ENCODE measurements at regions not wholly inside any gene's neighbourhood (a gene's known extent, or its start where the extent isn't known, plus 50 kb on each side); places are given as distances from the start of the nearest gene placed in this dataset.
"Not testable (repeated sequence)": the region's sequence is repeated elsewhere in the genome, so short reads cannot be mapped to it uniquely, and the experiment has no call there.

DNA sequence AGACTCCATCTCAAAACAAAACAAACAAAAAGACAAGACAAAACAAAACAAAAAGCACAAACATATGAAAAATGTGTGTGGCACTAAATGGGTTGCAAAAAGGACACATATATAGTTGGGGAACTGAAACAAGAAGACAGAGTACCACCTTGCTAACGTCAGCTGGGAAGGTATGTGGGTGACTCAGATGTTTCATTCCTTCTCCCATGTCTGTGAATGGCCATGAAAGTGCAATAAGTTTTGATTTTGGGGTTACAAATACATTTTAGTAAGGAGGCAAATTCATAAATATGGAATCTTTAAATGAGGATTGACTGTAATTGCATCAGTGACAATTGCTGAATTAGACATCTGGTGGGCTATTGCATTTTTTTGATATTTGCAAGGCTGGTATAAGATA, 81.6 kb upstream of the KLF4 start:
- no peak for DNase-seq

DNA sequence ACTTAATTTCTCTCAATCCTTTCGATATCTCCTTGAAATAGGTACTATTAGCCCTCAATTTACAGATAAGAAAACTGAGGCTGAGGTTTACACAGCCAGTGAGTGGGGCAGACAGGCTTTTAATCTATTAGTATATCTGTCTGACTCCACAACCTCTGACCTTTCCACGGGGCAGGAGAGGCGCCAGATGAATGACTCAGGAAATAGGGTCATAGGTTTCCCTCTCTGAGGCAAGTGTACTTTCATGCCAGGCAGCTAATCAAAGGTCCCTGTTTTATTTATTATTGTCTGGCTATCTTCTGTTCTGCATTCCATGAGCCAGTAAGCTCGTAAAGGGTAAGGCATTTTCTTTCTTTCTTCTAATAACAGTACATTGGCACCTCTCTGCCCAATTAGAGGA, 79.6 kb upstream of the KLF4 start:
- no peak for DNase-seq

DNA sequence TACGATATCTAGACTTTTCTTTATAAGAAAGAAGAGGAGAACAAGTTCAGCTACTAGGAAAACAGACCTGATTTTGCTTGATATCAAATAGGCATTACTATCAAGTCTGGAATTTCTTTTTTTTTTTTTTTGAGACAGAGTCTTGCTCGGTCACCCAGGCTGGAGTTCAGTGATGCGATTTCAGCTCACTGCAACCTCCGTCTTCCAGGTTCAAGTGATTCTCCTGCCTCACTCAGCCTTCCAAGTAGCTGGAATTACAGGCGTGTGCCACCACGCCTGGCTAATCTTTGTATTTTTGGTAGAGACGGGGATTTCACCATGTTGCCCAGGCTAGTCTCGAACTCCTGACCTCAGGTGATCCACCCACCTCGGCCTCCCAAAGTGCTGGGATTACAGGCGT, 78.8 kb upstream of the KLF4 start:
- DNase-seq = not testable (repeated sequence)

DNA sequence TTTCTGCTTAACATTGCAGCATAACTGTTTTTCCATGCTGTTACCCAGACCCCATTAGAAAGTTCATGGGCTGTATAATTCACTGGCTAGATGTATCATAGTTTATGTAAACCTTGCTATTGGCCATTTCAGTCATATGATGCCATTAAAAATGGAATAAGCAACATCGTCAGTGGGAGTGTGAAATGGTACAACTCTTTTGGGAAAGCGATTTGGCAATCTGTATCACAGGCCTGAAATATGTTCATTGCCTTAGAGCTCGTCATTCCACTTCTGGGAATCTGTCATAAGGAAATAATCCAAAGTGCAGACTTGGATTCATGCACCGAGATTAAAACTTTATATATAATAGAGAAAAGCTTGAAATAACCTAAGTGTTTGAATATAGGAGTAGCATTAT, 77.9 kb upstream of the KLF4 start:
- no peak for DNase-seq

DNA sequence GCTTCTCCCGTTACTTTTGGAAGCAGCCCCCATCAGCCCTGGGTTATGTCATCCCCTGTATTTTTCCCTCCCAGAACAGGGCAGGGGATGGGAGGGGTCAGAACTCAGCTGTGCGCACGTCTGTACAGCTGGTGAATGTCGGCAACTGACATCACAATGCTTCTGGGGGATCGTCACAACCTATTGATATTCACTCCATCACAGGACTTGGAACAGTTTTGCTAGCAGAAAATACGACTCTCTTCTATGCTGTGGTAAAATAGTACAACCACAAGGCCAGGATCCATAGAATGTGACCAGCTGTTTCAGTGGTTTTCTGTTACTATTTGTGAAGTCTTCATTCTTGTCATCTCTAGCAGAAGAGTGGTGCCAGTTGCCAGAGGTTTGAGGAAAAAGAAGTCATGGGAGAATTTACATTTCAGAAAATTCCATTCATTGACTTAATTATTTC, 77.1 kb upstream of the KLF4 start:
- DNase-seq = no peak

DNA sequence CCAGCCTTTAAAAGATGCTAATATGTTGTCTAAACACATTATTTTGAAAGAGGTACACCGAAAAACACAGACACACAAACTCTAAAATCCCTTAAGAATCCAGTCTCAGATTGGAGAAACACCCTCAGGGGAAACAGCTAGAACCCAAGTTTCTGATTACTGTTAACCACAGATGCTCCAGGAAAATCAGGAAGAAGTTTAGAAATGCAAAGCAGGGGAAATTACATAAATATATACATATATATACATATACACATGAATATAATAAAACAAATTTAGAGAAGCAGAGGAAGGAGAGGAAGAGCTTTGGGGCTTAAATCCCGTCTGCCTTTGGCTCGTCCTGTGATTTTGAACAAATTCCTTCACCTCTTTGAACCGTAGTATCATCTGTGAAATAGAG, 73.2 kb upstream of the KLF4 start:
- DNase-seq = no peak

DNA sequence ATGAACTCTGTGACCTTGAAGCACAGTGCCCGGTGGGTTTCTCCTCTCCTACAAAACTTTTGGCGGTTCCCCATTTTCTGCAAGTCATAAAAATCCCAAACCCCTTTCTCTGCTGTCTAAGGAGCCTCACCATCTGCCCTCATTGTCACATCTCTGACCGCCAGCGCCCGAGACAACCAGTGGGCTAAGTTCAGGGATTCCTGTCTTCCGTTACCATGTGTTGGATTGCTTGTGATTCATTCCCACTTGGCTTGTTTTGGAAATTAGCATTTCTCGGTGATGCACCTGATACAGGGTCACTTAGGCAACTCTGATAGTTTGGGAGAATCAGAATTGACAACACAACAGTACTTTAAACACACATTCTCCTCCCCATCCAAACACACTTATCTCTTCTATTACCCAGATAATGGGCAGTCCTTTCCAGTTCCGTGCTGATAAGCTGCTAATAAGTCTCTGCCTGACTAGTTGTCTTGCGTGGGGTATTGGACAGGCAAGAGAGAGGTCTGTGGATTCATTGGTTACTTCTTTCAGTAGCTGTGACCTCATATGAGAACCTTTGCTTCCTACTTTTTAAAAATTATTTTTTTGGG, 70.0 kb upstream of the KLF4 start:
- DNase-seq = no peak

DNA sequence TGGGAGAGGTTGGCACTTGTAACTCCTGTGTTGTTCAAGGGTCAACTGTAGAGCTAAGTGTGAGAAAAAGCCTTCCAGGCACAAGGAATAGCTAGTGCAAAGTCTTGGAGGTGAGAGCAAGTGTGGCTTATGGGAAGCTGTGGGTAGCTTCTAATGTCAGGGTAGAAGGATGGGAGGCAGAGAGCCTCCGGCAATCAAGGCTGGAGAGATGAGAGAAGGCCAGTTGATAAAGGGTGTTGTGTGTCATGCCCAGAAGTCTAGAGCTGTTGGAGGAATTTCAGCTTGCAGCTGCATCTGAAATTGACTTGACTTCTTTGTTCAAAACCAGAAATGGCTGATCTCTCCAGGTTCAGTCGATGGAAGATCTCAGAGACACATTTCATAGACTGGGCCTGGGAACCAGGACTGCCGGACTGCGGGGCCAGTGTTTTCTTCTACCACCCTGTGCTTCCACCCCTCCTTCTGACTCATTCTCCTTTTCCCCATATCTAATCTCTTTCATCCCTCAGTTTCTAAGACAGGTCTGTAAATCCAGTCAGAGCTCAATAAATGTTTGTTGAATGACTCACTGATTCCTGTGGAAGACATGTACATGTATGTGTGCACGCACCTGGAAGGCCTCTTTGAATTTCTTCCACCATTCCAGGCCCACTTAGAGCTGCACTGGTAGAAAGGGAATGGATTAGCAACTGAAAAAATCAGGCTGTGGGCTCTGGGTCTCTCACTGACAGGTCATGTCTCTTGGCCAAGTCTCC, 67.8 kb upstream of the KLF4 start:
- DNase-seq = no peak

DNA sequence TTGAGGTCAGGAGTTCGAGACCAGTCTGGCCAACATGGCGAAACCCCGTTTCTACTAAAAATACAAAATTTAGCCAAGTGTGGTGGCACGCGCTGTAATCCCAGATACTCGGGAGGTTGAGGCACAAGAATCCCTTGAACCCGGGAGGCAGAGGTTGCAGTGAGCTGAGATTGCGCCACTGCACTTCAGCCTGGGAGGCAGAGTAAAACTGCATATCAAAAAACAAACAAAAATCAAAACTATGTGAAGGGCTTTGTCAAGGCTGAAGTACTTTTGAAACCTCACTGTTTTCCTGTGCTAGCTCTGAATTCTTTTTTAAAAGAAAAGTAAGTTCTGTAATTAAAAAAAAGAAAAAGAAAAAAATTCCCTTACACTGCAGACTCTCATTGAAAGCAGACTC, 65.1 kb upstream of the KLF4 start:
- DNase-seq = no peak

DNA sequence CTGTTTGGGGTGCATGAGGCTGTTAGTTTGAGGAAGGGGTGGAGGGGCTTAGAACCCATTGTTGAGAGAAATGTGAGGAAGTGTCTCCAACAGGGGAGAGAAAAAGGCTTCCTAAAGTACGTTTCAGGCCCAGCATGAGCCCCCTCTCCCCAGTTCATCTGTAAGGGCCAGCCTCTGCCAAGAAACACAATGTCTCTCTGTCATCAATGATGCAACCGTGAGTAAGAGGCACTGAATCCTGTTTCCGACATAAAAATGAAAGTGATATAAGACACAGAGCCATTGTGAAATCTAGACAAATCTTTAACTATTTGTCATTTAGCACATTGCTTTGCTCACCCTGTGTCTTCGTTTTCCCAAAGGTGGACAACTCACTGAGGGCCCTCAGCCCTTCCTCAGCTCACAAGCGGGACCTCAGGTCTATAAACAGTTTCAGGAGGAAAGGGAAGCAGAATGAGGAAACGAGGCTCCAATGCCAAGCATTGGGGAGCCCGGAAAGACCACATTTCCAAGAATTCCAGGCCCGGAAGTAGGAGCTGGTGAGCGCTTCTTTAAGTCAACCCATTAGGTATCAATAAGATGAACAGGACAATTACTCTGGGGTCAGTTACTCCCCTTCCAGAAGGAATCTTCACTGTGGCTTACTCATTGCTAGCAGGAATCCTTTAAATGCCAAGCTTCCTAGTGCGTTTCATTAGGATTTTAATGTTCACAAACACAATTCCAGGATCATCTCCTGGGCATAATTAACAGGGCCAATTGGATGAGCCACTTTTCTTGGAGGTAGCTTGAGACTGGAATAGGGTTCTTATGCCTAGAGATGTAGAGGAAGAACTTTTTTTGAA, 59.0 kb upstream of the KLF4 start:
- DNase-seq = no peak

DNA sequence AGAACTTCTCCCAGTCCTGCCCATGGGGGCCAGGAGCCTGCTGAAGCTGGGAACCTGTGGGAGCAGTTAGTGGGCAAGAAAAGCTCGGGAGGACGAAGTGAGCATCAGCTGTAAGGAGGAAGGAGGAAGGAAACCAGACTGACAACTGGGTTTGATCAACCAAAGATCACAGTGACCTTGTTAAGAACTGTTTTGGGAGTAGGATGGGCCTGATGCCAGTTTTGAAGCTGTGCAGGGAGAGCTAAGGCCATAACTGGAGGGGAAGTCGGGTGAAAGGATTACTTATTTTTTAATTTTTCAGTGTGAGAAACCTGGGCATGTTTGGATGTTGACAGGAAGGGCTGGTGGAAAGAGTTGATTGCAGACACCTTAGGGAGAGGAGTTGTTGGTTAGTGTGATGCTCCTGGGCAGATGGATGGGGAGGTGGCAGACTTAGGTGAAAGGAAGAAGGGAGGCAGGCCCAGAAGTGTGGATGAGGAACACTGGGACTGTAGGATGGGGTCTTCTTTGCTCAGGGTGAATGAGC, 58.3 kb upstream of the KLF4 start:
- no peak for DNase-seq

DNA sequence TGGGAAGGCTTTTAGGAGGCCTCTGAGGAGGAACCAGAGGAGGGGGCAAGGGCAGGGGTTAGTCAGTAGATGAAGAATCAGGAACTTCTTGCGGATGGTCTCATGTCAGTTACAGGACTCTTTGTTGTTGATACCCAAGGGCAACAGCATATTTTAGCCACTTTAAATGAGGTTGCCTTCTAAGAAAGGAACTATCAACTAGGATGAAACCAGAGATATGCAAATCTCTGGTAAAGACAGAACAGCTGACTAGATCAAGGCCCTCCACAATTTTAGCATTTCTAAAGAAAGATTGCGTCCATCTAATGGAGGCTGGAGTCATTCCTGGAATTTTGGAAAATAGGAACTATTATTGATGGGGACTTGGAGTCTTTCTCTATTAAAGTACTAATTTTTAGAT, 57.7 kb upstream of the KLF4 start:
- no peak for DNase-seq

DNA sequence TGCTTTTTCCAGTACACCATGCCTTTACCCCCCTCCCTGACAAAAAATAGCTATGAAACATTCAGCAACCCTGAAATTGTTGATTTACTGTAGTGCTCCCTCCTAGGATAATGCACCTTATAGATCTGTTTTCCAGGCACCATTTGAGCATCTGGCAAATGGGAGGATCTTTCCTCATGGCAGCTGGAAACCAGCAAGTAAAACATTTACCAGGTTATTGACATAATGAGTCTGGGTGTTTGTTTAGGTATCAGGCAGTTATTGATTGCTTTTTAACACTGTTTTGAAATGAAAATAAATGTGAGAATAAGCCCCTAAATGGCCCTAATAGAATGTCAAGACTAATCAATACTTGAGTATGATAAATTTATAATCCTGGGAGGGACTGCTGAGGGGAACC, 57.3 kb upstream of the KLF4 start:
- DNase-seq = no peak

DNA sequence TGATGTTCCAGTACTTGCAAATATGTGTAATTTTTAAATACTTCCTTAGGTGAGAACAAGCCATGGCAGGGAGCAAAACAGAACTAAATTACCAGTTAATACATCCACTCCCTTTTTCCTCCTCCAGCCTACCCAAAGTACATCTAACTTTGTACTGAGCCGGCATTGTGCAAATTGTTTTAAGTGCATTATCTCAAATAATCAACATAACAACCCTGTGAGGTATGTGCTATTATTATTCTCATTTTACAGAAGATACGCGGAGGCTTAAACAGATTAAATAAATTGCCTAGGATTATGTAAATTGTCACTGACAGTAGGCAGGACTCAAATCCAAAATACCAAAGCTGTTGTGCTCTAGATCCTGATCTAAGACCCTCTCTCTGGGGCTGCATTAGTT, 55.5 kb upstream of the KLF4 start:
- no peak for DNase-seq

DNA sequence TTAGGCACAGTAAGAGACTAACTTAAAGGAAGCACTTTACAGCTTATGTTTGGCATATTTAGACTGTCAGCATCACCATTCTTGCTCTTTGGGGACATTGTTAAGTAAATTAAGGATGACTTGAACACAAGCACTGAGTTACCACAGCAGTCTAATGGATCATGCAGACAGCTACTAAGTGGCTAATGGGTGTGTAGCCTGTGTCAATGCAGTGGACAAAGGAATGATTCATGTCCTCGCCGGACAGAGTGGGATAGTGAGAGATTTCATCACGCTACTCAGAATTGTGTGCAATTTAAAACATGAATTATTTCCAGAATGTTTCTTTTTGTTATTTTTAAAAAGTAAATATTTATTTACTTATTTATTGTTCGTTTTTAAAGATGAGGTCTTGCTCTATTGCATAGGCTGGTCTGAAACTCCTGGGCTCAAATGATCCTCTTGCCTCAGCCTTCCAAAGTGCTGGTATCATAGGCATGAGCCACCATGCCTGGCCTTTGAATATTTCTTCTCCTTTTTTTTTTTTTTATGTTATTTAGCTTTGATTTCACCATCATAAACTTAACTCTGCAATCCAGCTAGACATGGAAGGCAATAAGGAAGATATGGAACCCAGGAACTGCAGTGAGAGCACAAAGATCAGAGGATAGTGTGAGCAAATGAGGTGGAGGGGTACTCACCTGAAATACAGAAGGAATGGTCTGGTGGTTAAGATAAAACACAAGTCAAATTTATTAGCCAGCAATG, 53.0 kb upstream of the KLF4 start:
- DNase-seq = no peak

DNA sequence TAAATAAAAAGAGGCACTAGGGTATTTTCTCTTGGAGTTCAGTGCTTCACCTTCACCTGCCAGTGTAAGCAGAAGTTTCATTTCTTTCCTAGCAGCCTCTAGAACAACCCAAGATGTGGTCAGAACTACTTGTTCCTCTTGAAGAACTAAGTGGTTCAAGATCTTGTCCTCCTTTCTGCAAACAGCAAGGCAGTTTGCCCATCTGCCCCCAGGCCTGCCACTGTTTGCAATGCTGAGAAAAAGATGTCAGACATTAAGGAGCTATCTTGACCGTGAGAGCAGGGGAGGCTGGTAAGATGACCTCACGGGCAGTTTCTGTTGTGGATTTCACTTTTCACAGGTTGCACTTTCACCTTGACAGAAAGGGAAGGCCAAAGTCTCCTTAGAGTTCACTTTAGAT, 52.0 kb upstream of the KLF4 start:
- DNase-seq = no peak

DNA sequence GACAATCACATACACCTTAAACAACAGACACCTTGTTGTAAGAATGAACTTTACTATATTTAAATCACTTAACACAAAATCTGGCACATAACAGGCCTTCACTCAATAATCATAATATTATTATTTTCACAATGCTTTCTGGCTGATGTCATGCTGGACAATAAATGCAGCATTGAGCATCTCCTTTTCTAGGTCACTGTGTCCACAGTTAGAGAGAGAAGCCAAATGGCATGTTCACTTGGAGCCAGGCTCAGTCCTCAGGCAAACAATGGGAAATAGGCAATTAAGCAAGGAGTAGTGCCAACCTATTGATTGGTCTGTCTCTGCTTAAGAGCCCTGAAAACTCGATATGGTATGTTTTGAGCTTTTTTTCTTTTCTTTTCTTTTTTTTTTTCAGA, 50.6 kb upstream of the KLF4 start:
- DNase-seq = no peak

DNA sequence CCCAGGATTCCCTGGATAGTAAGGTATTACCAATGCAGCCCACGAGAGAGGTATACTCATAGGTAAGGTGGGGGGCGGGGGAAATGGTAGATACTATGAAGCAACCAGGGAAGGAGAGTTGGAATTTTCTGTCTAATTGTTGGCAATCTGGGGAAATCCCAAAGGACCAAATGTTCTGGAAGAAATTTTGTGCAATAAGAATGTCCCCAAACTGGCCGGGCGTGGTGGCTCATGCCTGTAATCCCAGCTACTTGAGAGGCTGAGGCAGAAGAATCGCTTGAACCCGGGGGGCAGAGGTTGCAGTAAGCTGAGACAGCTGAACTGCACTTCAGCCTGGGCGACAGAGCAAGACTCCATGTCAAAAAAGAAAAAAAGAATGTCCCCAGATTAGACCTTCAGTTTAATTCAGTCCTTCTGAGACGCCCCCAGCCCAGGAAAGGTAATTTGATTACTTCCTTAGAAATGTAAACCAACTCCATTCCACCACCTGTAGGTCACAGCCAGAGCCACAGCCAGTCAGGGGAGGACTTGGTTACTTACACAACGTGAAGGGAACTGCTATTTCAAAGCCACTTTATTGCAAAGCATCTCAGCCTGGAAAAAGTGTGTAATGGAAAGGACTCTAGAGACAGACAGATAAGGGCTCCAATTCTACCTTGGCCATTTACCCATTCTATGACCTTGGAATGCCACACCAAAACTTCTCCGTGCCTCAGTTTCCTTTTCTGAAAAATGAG, 50.0 kb upstream of the KLF4 start:
- no peak for DNase-seq

Data from Kasumi-1 (cell line).